ENCODE measurements at regions not wholly inside any gene's neighbourhood (a gene's known extent, or its start where the extent isn't known, plus 50 kb on each side); places are given as distances from the start of the nearest gene placed in this dataset.

DNA sequence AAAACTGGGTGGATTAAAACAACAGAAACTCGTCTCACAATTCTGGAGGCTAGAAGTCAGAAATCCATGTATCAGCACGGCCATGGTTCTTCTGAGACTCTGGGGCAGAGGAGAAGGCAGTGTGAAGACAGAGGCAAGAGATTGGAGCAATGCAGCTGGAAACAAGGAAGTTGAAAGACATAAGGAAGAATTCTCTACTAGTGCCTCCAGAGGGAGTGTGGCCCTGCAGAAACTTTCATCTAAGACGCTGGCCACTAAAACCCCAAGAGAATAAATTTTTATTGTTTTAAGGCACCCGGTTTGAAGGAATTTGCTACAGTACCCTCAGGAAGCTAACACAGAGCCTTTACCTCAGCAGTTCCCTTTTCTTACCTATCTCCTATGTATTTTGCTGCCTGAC is 1012.2 kb upstream of the CADM2 start:
- H3K14ac ChIP-seq (ENCODE audit: insufficient read depth, low read length) = no peak overlapping the region
- no peak overlapping the region for H2BK120ac ChIP-seq (ENCODE audit: low read depth, low read length, poor library complexity, severe bottlenecking)
- H2AK5ac ChIP-seq (ENCODE audit: insufficient read length, low read length) = no peak overlapping the region
- no peak overlapping the region for H3T11ph ChIP-seq (ENCODE audit: low read length)
- peaks cover 0 to 7% (median 5%) of the 10 kb centered on the region in 3 experiments; a peak in 5 of 7 replicates for H3K36me3 Mint-ChIP-seq (ENCODE audit: insufficient read depth in 1 of 3, low read depth in 3 of 3)
- no peaks in the 10 kb centered on the region for H3K27me3 Mint-ChIP-seq (ENCODE audit: low read depth)
- no peak overlapping the region for H4K8ac ChIP-seq (replicated peaks; ENCODE audit: insufficient read length, low read depth, low read length)
- H3K4me1 ChIP-seq (ENCODE audit: insufficient read depth, low read length) = no peaks in the 10 kb centered on the region
- no peaks in the 10 kb centered on the region for H3K9me3 ChIP-seq (ENCODE audit: control insufficient read depth, low read depth, low read length)
- H3K27me3 ChIP-seq (ENCODE audit: insufficient read depth, low read length) = no peaks in the 10 kb centered on the region
- no peaks in the 10 kb centered on the region for H3K79me1 ChIP-seq (ENCODE audit: insufficient read depth, low read depth, low read length, poor library complexity, severe bottlenecking)
- H3K4me3 Mint-ChIP-seq = no peak overlapping the region
- no peaks in the 10 kb centered on the region for H3K79me2 ChIP-seq (ENCODE audit: insufficient read depth, low read length)
- no peak overlapping the region for H3K18ac ChIP-seq (ENCODE audit: insufficient read length, low read depth, low read length)
- H3K4me2 ChIP-seq (ENCODE audit: insufficient read depth, insufficient read length, low read length) = no peak overlapping the region
- H4K5ac ChIP-seq (ENCODE audit: insufficient read length, low read depth, low read length) = no peak overlapping the region
- H2BK5ac ChIP-seq (ENCODE audit: insufficient read length, low read length) = no peak overlapping the region
- TF ChIP-seq, protein P1, sequence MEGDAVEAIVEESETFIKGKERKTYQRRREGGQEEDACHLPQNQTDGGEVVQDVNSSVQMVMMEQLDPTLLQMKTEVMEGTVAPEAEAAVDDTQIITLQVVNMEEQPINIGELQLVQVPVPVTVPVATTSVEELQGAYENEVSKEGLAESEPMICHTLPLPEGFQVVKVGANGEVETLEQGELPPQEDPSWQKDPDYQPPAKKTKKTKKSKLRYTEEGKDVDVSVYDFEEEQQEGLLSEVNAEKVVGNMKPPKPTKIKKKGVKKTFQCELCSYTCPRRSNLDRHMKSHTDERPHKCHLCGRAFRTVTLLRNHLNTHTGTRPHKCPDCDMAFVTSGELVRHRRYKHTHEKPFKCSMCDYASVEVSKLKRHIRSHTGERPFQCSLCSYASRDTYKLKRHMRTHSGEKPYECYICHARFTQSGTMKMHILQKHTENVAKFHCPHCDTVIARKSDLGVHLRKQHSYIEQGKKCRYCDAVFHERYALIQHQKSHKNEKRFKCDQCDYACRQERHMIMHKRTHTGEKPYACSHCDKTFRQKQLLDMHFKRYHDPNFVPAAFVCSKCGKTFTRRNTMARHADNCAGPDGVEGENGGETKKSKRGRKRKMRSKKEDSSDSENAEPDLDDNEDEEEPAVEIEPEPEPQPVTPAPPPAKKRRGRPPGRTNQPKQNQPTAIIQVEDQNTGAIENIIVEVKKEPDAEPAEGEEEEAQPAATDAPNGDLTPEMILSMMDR (conservative IDR thresholded peaks at IDR 0.05) = peak; percentile 56; the same call in 2 of the 3 replicates
- H3K9ac ChIP-seq (ENCODE audit: extremely low read depth, insufficient read length, low read length) = no peak overlapping the region
- no peaks in the 10 kb centered on the region for H4K20me1 ChIP-seq (ENCODE audit: control insufficient read depth, insufficient read depth, insufficient read length)
- no peak overlapping the region for H2BK20ac ChIP-seq (ENCODE audit: low read depth, low read length, poor library complexity, severe bottlenecking)
- peak overlapping the region; percentile 96 for H2AFZ ChIP-seq (ENCODE audit: low read length)
- H4K91ac ChIP-seq (ENCODE audit: insufficient read length, low read depth, low read length) = no peak overlapping the region
- no peak overlapping the region for H3K4ac ChIP-seq (ENCODE audit: low read depth, low read length)
- H3K27ac ChIP-seq (ENCODE audit: insufficient read length, low read depth, low read length) = no peak overlapping the region
- no peak overlapping the region for H2BK12ac ChIP-seq (ENCODE audit: insufficient read length, low read depth, low read length)
- no peak overlapping the region for H2BK15ac ChIP-seq (ENCODE audit: low read depth, low read length)
- no CpG with 5 or more reads among the region's 4 CpGs for WGBS (ENCODE audit: extremely low coverage, insufficient read length, low lambda C conversion rate)
- H3K56ac ChIP-seq (ENCODE audit: insufficient read length, low read depth, low read length) = no peak overlapping the region
- H3K23me2 ChIP-seq (ENCODE audit: insufficient read length, low read depth, low read length, poor library complexity, severe bottlenecking) = no peaks in the 10 kb centered on the region
- no peak overlapping the region for H3K27ac Mint-ChIP-seq
- peaks cover 3 to 4% of the 10 kb centered on the region in 2 experiments; a peak in 3 of 5 replicates for H3K9me3 Mint-ChIP-seq
- peak; percentile 38 for DNase-seq
- H3K4me1 Mint-ChIP-seq = peaks cover 6 to 9% of the 10 kb centered on the region in 2 experiments
- no peak overlapping the region for H3K23ac ChIP-seq (ENCODE audit: insufficient read length, low read depth, low read length)
